GM23248 (cell line): ENCODE measurements at regions not wholly inside any gene's neighbourhood (a gene's known extent, or its start where the extent isn't known, plus 50 kb on each side); places are given as distances from the start of the nearest gene placed in this dataset.

Experiments used
- EZH2 ChIP-seq: fragments of 200-600 bp; sonication (generic); IDR thresholded peaks from 2 replicates; pipeline ENCODE4 v1.6.1; 2018; ENCODE audit warnings: antibody characterized with exemption, mild to moderate bottlenecking; ENCODE audit not compliant: insufficient read depth, poor library complexity, severe bottlenecking
- EZH2phosphoT487 ChIP-seq: fragments of 200-600 bp; sonication (generic); IDR thresholded peaks from 2 replicates; pipeline ENCODE4 v1.6.1; 2018; ENCODE audit warnings: antibody characterized with exemption, moderate library complexity, mild to moderate bottlenecking, low read depth; ENCODE audit not compliant: insufficient read depth

- TF ChIP-seq EZH2 (no peak), EZH2phosphoT487 (no peak)
Measured at GRCh38 chr11:21948876-21949275, 244.0 kb upstream of the ANO5 start.
